CD4-positive, alpha-beta T cell (primary cell): ENCODE measurements at regions not wholly inside any gene's neighbourhood (a gene's known extent, or its start where the extent isn't known, plus 50 kb on each side); places are given as distances from the start of the nearest gene placed in this dataset.

Experiments
- ATAC-seq: fragments of 200-7000 bp; cut with Tn5 transposase; one replicate; pipeline ENCODE4 v1.10.0; 2022; ENCODE audit warnings: mild to moderate bottlenecking; ENCODE audit not compliant: poor library complexity
- CTCF ChIA-PET: fragments of 350-600 bp; sonication (Branson Sonifier 250); formaldehyde crosslinking; loops from one replicate; lab custom pipeline; 2021; ENCODE audit warnings: antibody characterized with exemption, inconsistent platforms; lab: Charles Lee
- POLR2A ChIA-PET: fragments of 350-600 bp; sonication (Branson Sonifier 250); formaldehyde crosslinking; loops from one replicate; lab custom pipeline; 2021; ENCODE audit warnings: antibody characterized with exemption, inconsistent platforms; lab: Charles Lee
- DNase-seq, 14 experiments: peaks; one replicate each; pipeline ENCODE4 v3.0.0-alpha.2; 2013 to 2020; ENCODE audit warnings: mixed read lengths in 2 of 14
- H3K27ac ChIP-seq, 2 donors: one replicate each; pipeline versions ENCODE4 v1.5.1 to v1.7.0; 2013; ENCODE audit warnings: low read length in 2 of 2, low read depth in 1 of 2, mild to moderate bottlenecking in 1 of 2
- H3K27me3 ChIP-seq, 2 experiments: 1 replicate in 1 of 2; 2 replicates in 1 of 2; pipeline versions ENCODE4 v1.6.1 to v1.7.0; 2013; ENCODE audit warnings: low read length in 2 of 2, control low read depth in 1 of 2, mild to moderate bottlenecking in 1 of 2, moderate library complexity in 1 of 2; ENCODE audit not compliant: insufficient read depth in 2 of 2, control insufficient read depth in 1 of 2
- H3K36me3 ChIP-seq: one replicate; pipeline ENCODE4 v1.6.1; 2013; ENCODE audit warnings: low read length, control low read depth; ENCODE audit not compliant: insufficient read depth
- H3K4me1 ChIP-seq: one replicate; pipeline ENCODE4 v1.6.1; 2013; ENCODE audit warnings: low read length, control low read depth; ENCODE audit not compliant: insufficient read depth
- H3K4me3 ChIP-seq: one replicate; pipeline ENCODE4 v1.5.1; 2013; ENCODE audit warnings: mild to moderate bottlenecking, low read length, moderate library complexity
- H3K9me3 ChIP-seq, 2 experiments: 1 replicate in 1 of 2; 2 replicates in 1 of 2; pipeline versions ENCODE4 v1.6.1 to v1.7.0; 2013; ENCODE audit warnings: low read length in 2 of 2, mild to moderate bottlenecking in 2 of 2, control low read depth in 1 of 2, moderate library complexity in 1 of 2; ENCODE audit not compliant: control insufficient read depth in 1 of 2, insufficient read depth in 1 of 2
- H3K27ac Mint-ChIP-seq: one replicate; pipeline ENCODE4 v1.8.0; 2020; ENCODE audit warnings: mixed read lengths
- H3K27me3 Mint-ChIP-seq: one replicate; pipeline ENCODE4 v1.8.0; 2021; ENCODE audit warnings: mixed read lengths
- H3K36me3 Mint-ChIP-seq: one replicate; pipeline ENCODE4 v1.8.0; 2021; ENCODE audit warnings: low read depth, mixed read lengths
- H3K4me1 Mint-ChIP-seq: one replicate; pipeline ENCODE4 v1.8.0; 2021; ENCODE audit warnings: low read depth, mixed read lengths
- H3K4me3 Mint-ChIP-seq: one replicate; pipeline ENCODE4 v1.8.0; 2020; ENCODE audit warnings: mild to moderate bottlenecking, mixed read lengths
- H3K9me3 Mint-ChIP-seq: one replicate; pipeline ENCODE4 v1.8.0; 2020; ENCODE audit warnings: mixed read lengths
- CTCF ChIP-seq: fragments of 200-600 bp; IDR thresholded peaks from one replicate; pipeline ENCODE4 v1.8.0; 2022; ENCODE audit warnings: antibody characterized with exemption, mild to moderate bottlenecking
- intact Hi-C, 2 experiments: fragments of 100-400 bp; cut with DNase I in 1 of 2; cut with micrococcal nuclease in 1 of 2; formaldehyde crosslinking; loops; one replicate each; pipeline versions ENCODE4 v1.15.1 to v1.9.0; 2023 to 2025; cut with DNase I, micrococcal nuclease

- H3K36me3 Mint-ChIP-seq = no peaks in the 10 kb centered on the region
- H3K4me1 ChIP-seq = no peaks in the 10 kb centered on the region
- ChIA-PET CTCF (no interaction called here), POLR2A (no interaction called here)
- no peak overlapping the region for H3K27ac ChIP-seq
- H3K36me3 ChIP-seq = no peaks in the 10 kb centered on the region
- H3K27me3 Mint-ChIP-seq = peaks cover 12% of the 10 kb centered on the region
- no peaks in the 10 kb centered on the region for H3K9me3 Mint-ChIP-seq
- no peak overlapping the region for H3K4me3 ChIP-seq
- H3K27ac Mint-ChIP-seq = no peak overlapping the region
- H3K9me3 ChIP-seq = no peaks in the 10 kb centered on the region
- no peak overlapping the region for H3K4me3 Mint-ChIP-seq
- no peak for ATAC-seq
- no peak for DNase-seq
- intact Hi-C loops = no loop called here
- peaks cover 0 to 4% of the 10 kb centered on the region in 2 experiments for H3K27me3 ChIP-seq
- TF ChIP-seq CTCF = no peak
- no peaks in the 10 kb centered on the region for H3K4me1 Mint-ChIP-seq
Observed at GRCh38 chr5:62134811-62135210, 171.2 kb upstream of the KIF2A start.

- Histone ChIP-seq H3K4me3 (no peak overlapping the region), H3K4me1 (no peaks in the 10 kb centered on the region), H3K27me3 (peaks cover 0 to 4% of the 10 kb centered on the region in 2 experiments), H3K27ac (no peak overlapping the region), H3K36me3 (no peaks in the 10 kb centered on the region), H3K9me3 (no peaks in the 10 kb centered on the region)
- no peaks in the 10 kb centered on the region for H3K9me3 Mint-ChIP-seq
- no peak for TF ChIP-seq CTCF
- ChIA-PET CTCF (no interaction called here), POLR2A (no interaction called here)
- no peak overlapping the region for H3K4me3 Mint-ChIP-seq
- H3K27me3 Mint-ChIP-seq = peaks cover 23% of the 10 kb centered on the region
- no peak overlapping the region for H3K27ac Mint-ChIP-seq
- no peaks in the 10 kb centered on the region for H3K36me3 Mint-ChIP-seq
- DNase-seq (no peak), ATAC-seq (no peak)
- intact Hi-C loops = no loop called here
- no peaks in the 10 kb centered on the region for H3K4me1 Mint-ChIP-seq
Observed at GRCh38 chr5:62137628-62138027, 168.4 kb upstream of the KIF2A start.

- H3K4me1 ChIP-seq = no peaks in the 10 kb centered on the region
- no peak overlapping the region for H3K27ac Mint-ChIP-seq
- DNase-seq = no peak
- ChIA-PET CTCF (no interaction called here), POLR2A (no interaction called here)
- H3K27me3 Mint-ChIP-seq = peaks cover 31% of the 10 kb centered on the region
- H3K27me3 ChIP-seq = peaks cover 0 to 8% of the 10 kb centered on the region in 2 experiments
- no peaks in the 10 kb centered on the region for H3K9me3 Mint-ChIP-seq
- no peak overlapping the region for H3K4me3 Mint-ChIP-seq
- H3K36me3 Mint-ChIP-seq = no peaks in the 10 kb centered on the region
- TF ChIP-seq CTCF = no peak
- no peak overlapping the region for H3K4me3 ChIP-seq
- intact Hi-C loops = no loop called here
- H3K4me1 Mint-ChIP-seq = no peaks in the 10 kb centered on the region
- no peak overlapping the region for H3K27ac ChIP-seq
- H3K9me3 ChIP-seq = no peaks in the 10 kb centered on the region
- H3K36me3 ChIP-seq = no peaks in the 10 kb centered on the region
- ATAC-seq = no peak
Observed at GRCh38 chr5:62138607-62139006, 167.4 kb upstream of the KIF2A start.
